SK-N-MC (cell line): ENCODE measurements at regions not wholly inside any gene's neighbourhood (a gene's known extent, or its start where the extent isn't known, plus 50 kb on each side); places are given as distances from the start of the nearest gene placed in this dataset.

ENCODE experiments used
- EZH2 ChIP-seq: fragments of 200-600 bp; sonication (generic); IDR thresholded peaks from one replicate; pipeline ENCODE4 v1.6.1; 2017; ENCODE audit warnings: antibody characterized with exemption
- FOXP2 ChIP-seq: optimal IDR thresholded peaks from 2 replicates; pipeline ENCODE3; 2011; ENCODE audit warnings: mild to moderate bottlenecking, moderate library complexity; ENCODE audit not compliant: insufficient read depth; ENCODE audit errors: extremely low read length, control extremely low read depth
- POLR2AphosphoS5 ChIP-seq: IDR thresholded peaks from 2 replicates; pipeline ENCODE4 v1.6.1; 2012; ENCODE audit warnings: mild to moderate bottlenecking, low read depth, low read length, borderline replicate concordance

- TF ChIP-seq POLR2AphosphoS5: no peak
- TF ChIP-seq EZH2: no peak
- TF ChIP-seq FOXP2: no peak
Measured at GRCh38 chr3:24682141-24682547, 187.5 kb upstream of the THRB start.
